ENCODE measurements at regions not wholly inside any gene's neighbourhood (a gene's known extent, or its start where the extent isn't known, plus 50 kb on each side); places are given as distances from the start of the nearest gene placed in this dataset.

GRCh38 chrX:455673-456072 is 69.0 kb upstream of the PPP2R3B start:
- no peak for ATAC-seq
- H3K36me3 ChIP-seq: no peaks in the 10 kb centered on the region
- no peak overlapping the region for H3K4me3 ChIP-seq
- no peak overlapping the region for H3K27ac ChIP-seq
- DNase-seq: no peak
- intact Hi-C loops (cut with DNase I): loop anchor here in 1 of 10 donors (10.0 kb wide), 1 partner anchor 319 kb away; no protein-coding TSS in a partner anchor
- peaks cover 0 to 8% (median 4%) of the 10 kb centered on the region in 11 donors for H3K9me3 ChIP-seq
- no peak for TF ChIP-seq CTCF (IDR thresholded peaks at IDR 0.05)
- H3K4me1 ChIP-seq: no peaks in the 10 kb centered on the region
- H3K27me3 ChIP-seq: peaks cover 0 to 7% (median 0%) of the 10 kb centered on the region in 7 donors
- WGBS, 2 donors: 72 to 81% methylated on average over 9 of the region's 9 CpGs

GRCh38 chrX:456146-456545 is 69.4 kb upstream of the PPP2R3B start:
- TF ChIP-seq CTCF (IDR thresholded peaks at IDR 0.05): no peak
- DNase-seq (no peak), ATAC-seq (no peak)
- peaks cover 0 to 8% (median 4%) of the 10 kb centered on the region in 11 donors for H3K9me3 ChIP-seq
- intact Hi-C loops (cut with DNase I): loop anchor here in 1 of 10 donors (10.0 kb wide), 1 partner anchor 319 kb away; no protein-coding TSS in a partner anchor
- H3K4me1 ChIP-seq: no peaks in the 10 kb centered on the region
- no peak overlapping the region for H3K4me3 ChIP-seq
- H3K27me3 ChIP-seq: peaks cover 0 to 6% (median 0%) of the 10 kb centered on the region in 7 donors
- no peaks in the 10 kb centered on the region for H3K36me3 ChIP-seq
- H3K27ac ChIP-seq: no peak overlapping the region

- WGBS, 2 donors: 68 to 81% methylated on average over 5 of the region's 5 CpGs
- TF ChIP-seq CTCF (IDR thresholded peaks at IDR 0.05): no peak
- Histone ChIP-seq H3K27me3 (peaks cover 0 to 5% (median 0%) of the 10 kb centered on the region in 7 donors), H3K36me3 (no peaks in the 10 kb centered on the region), H3K4me1 (no peaks in the 10 kb centered on the region), H3K27ac (no peak overlapping the region), H3K9me3 (peaks cover 0 to 10% (median 4%) of the 10 kb centered on the region in 11 donors), H3K4me3 (no peak overlapping the region)
- ATAC-seq (no peak), DNase-seq (no peak)
- intact Hi-C loops (cut with DNase I): loop anchor here in 1 of 10 donors (10.0 kb wide), 1 partner anchor 318 kb away; no protein-coding TSS in a partner anchor
Measured at GRCh38 chrX:456551-457291, 70.0 kb upstream of the PPP2R3B start.

- 85 to 91% methylated on average over 2 of the region's 2 CpGs for WGBS, 2 donors
- DNase-seq (no peak), ATAC-seq (no peak)
- Histone ChIP-seq H3K9me3 (peaks cover 0 to 16% (median 4%) of the 10 kb centered on the region in 11 donors), H3K4me1 (no peaks in the 10 kb centered on the region), H3K36me3 (no peaks in the 10 kb centered on the region), H3K27me3 (no peaks in the 10 kb centered on the region), H3K27ac (no peak overlapping the region), H3K4me3 (no peak overlapping the region)
- intact Hi-C loops (cut with DNase I): loop anchor here in 1 of 10 donors (10.0 kb wide), 1 partner anchor 318 kb away; no protein-coding TSS in a partner anchor
- TF ChIP-seq CTCF (IDR thresholded peaks at IDR 0.05): no peak
Measured at GRCh38 chrX:457292-457679, 70.6 kb upstream of the PPP2R3B start.
